HS-27A (cell line): ENCODE measurements at regions not wholly inside any gene's neighbourhood (a gene's known extent, or its start where the extent isn't known, plus 50 kb on each side); places are given as distances from the start of the nearest gene placed in this dataset.

ENCODE experiments used
- DNase-seq: peaks from one replicate; pipeline ENCODE4 v3.0.0-alpha.2; 2012; ENCODE audit warnings: low read depth, missing footprints

- DNase-seq = no peak
These were observed 235.6 kb upstream of the HS6ST1 start for GRCh38 chr2:128554151-128554769.

DNA sequence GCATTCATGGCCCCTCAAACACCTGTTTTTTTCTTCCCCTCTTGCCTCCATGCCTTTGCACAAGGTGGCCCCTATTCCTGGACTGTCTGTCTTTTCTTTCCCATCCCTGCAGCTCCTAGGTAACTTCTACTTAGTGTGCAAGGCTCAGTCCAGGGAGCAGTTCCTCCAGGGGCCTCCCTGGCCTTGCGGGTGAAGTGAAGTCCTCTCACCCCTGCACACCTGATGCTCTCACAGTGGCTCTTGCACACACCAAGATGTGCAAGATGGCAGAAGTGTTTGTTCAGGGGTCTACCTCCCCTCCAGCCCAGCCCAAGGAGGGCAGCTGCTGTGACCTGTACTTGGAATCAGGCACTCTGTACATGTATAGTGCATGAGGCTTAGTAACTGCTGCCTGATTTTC lies 236.8 kb upstream of the HS6ST1 start:
- no peak for DNase-seq

DNA sequence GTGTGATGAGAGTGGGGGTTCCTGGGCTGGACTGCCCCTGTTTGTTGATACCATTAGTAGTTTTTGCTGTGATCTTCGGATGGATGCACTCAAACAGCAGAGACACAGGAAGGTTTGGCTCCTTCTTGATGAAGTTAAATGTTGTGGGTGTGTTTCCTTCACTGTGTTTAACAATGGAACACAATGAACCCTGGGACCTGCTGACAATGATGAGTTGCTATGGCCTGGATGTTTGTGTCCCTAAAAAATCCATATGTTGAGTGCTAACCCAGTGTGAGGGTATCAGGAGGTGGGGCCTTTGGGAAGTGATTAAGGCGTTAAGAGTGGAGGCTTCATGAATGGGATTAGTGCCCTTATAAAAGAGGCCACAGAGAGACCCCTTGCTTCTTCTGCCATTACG lies 237.4 kb upstream of the HS6ST1 start:
- no peak for DNase-seq

GRCh38 chr2:128556633-128557032 lies 238.0 kb upstream of the HS6ST1 start:
- DNase-seq = no peak

- no peak for DNase-seq
These were observed 238.4 kb upstream of the HS6ST1 start for GRCh38 chr2:128557069-128557468.

- no peak for DNase-seq
These were observed 239.2 kb upstream of the HS6ST1 start for GRCh38 chr2:128557831-128558241.

- no peak for DNase-seq
These were observed 239.8 kb upstream of the HS6ST1 start for GRCh38 chr2:128558441-128558840.

- no peak for DNase-seq
These were observed 240.3 kb upstream of the HS6ST1 start for GRCh38 chr2:128558895-128559532.

DNA sequence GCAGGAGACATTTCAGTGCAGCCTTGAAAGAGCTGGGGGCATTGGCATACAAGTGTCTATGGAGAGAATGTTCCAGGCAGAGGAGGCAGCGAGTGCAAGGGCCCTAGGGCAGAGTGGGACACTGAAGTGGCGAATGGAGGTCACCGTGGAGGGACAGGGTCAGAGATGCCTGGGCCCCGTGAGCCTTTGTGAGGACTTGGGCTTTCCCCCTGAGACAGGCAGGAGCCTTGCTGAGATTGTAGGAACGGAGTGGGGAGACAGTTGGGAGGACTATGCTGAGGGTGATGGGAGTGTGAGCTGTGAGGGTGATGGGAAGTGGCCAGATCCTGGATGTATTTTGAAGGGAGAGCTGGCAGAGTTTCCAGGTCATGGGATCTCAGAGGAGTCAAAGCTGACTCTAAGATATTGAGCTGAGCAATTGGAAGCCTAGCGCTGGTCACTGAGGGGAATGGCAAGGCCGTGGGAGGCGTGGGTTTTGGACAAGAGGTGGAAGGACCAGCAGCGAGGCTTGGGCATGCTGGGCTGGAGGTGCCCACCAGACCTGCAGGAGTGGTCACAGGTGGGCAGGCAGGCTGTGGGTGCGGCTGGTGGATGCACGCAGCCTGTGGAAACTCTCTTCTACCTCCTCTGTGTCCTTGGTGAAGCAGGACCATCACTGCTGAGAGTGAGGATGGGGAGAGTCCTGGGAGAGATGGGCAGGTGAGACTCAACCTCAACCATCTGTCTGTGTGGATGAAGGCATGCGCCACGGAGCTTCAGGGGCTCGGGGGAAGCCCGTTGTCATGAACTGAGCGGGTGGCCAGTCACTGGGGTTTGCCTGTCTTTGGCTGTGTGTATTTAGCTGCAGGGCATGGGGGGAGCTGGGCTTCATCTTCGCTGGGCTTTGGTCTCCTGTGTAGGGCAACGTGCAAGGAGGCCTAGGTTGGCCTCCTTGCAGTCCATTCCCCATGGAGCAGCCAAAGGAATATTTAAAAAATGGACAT lies 241.2 kb upstream of the HS6ST1 start:
- no peak for DNase-seq

GRCh38 chr2:128560718-128561117 lies 242.1 kb upstream of the HS6ST1 start:
- no peak for DNase-seq

- no peak for DNase-seq
These were observed 244.0 kb upstream of the HS6ST1 start for GRCh38 chr2:128562471-128563347.

- DNase-seq = peak; percentile 86
These were observed 244.7 kb upstream of the HS6ST1 start for GRCh38 chr2:128563348-128563687.

DNA sequence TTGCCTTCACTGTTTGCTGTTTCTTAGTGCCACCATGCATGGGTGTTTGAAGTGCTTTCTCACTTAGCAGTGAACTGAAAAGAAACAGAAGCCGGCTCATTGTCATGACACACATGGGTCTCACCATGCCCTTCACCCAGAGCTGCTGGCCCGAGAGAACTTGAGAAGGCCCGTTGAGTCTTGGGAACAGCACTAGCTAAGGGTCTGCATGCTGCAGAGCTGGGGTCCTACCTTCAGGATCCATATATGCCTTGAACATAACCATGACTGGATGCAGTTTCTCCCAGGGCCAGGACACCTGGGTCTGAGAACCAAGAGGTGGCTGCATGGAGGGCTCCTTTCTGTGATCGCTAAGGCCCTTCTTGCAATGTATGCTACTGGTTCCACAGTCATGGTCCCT lies 245.5 kb upstream of the HS6ST1 start:
- DNase-seq = no peak

- DNase-seq = no peak
These were observed 245.9 kb upstream of the HS6ST1 start for GRCh38 chr2:128564551-128564950.

DNA sequence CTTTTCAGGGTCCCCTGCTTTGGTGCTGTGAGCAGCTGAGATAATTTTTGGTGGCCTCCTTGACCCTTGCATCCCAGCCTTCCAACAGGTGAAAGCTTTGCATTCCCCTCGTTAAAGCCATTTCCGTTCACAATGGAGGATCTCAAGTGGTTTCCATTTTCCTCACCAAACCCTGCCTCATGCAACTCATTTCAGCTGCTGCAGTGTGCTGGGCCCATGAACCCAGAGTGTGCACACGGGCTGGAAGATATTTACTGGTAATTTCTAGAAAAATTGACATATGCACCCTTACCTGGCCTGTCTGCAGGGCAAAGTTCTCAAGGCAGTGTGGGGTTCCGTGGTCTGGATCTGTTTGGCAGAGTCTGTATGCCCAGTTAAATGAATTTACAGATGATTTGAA lies 246.8 kb upstream of the HS6ST1 start:
- DNase-seq = no peak

DNA sequence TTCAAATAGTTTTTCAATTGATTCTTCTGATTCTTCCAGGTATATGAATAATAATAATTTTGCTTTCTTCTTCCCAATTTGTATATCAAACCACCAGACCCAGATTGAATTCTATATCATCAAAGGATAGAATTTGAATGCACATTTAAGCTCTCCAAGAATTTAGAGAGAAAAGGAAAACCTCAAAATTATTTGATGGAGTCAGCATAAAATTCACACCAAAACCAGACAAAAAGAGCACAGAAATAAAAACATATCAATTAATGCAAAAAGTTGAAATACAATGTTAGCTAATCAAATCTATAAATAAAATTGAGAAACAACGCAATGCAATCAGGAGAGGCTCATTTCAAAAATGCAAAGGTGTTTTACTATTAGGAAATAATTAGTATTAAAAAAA lies 248.0 kb upstream of the HS6ST1 start:
- no peak for DNase-seq

GRCh38 chr2:128568106-128568505 lies 249.4 kb upstream of the HS6ST1 start:
- no peak for DNase-seq

DNA sequence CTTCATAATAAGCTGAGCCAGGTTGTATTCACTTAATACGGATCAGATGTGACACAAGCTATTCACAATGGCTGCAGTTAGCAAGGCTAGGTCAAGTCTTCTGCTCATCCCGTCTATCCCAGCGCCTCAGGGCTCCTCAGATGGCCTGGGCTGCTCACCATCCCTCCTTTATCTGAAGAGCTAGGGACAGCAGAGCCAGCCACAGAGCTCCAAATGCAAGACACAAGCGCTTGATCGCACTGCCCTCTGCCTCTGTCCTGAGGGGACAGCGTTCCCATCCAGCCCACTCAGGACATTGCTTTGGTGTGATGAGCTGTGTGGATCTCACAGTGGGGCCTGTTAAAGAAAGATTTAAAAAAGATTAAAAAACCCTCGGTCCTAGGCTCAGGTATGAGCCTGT lies 254.4 kb upstream of the HS6ST1 start:
- DNase-seq = no peak

DNA sequence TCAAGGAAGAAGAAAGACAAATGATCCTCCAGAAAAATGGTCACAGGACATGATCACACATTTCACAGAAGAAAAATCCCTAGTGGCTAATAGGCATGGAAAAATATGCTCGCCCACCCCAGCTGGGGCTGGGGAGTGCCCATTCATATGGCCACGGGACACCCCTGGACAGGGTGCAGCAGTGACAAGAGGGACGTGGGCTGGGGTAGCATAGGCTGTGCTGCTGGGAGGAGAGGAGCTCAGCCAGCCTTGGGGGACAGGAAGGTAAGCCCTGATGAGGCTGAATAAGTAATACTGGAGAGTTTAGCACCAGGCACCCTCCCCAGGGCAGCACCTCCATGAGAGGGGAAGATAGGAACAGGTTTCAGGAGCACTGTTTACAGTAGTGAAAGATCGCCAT lies 254.9 kb upstream of the HS6ST1 start:
- DNase-seq = no peak

GRCh38 chr2:128577141-128577930 lies 258.7 kb upstream of the HS6ST1 start:
- no peak for DNase-seq
